ENCODE measurements at regions not wholly inside any gene's neighbourhood (a gene's known extent, or its start where the extent isn't known, plus 50 kb on each side); places are given as distances from the start of the nearest gene placed in this dataset.
"Not testable (repeated sequence)": the region's sequence is repeated elsewhere in the genome, so short reads cannot be mapped to it uniquely, and the experiment has no call there.

DNA sequence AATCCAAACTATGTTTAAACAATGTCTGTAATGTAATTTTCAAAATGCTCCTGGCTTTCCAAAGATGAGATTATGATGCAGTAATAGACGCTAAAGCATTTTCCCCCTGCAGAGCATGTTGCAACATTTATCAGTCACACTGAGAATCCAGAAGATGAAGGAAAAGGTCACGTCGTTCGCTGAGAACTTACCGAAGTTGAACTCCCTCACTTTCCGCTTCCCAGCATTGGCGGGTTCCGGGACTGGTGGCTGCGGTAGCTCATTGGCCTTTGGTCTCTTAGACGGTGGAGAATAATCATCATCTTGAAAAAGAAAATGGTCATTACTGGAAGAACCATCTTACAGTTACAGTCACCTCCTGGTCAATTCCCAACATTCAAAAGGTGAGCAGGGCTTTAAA, 124.6 kb downstream of the GTF2IRD2B start:
- TF ChIP-seq, protein P1, sequence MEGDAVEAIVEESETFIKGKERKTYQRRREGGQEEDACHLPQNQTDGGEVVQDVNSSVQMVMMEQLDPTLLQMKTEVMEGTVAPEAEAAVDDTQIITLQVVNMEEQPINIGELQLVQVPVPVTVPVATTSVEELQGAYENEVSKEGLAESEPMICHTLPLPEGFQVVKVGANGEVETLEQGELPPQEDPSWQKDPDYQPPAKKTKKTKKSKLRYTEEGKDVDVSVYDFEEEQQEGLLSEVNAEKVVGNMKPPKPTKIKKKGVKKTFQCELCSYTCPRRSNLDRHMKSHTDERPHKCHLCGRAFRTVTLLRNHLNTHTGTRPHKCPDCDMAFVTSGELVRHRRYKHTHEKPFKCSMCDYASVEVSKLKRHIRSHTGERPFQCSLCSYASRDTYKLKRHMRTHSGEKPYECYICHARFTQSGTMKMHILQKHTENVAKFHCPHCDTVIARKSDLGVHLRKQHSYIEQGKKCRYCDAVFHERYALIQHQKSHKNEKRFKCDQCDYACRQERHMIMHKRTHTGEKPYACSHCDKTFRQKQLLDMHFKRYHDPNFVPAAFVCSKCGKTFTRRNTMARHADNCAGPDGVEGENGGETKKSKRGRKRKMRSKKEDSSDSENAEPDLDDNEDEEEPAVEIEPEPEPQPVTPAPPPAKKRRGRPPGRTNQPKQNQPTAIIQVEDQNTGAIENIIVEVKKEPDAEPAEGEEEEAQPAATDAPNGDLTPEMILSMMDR (IDR thresholded peaks at IDR 0.05), result not testable (repeated sequence)
- not testable (repeated sequence) for TF ChIP-seq POLR2A (IDR thresholded peaks at IDR 0.05)
